HepG2 (cell line): ENCODE measurements at regions not wholly inside any gene's neighbourhood (a gene's known extent, or its start where the extent isn't known, plus 50 kb on each side); places are given as distances from the start of the nearest gene placed in this dataset.

Source experiments
- ATAC-seq: fragments of 200-7000 bp; cut with Tn5 transposase; 3 replicates; pipeline ENCODE4 v1.9.1; 2020; ENCODE audit warnings: mild to moderate bottlenecking, moderate library complexity
- BruUV-seq: library from RNA; stranded (reverse); fragments of 400-500 nt; replicated peaks from 2 replicates; lab custom pipeline; 2021; lab: Mats Ljungman, UMichigan
- CTCF ChIA-PET: fragments of 300-600 bp; formaldehyde crosslinking; extraction: SDS; loops from one replicate; lab custom pipeline; 2021; ENCODE audit warnings: low total read pairs, inconsistent platforms, low intra/inter-chr PET ratio; lab: Yijun Ruan, JAX
- POLR2A ChIA-PET: fragments of 350-600 bp; sonication (Branson Sonifier 250); formaldehyde crosslinking; loops from one replicate; lab custom pipeline; 2020; ENCODE audit warnings: antibody characterized with exemption, inconsistent platforms; lab: Yijun Ruan, JAX
- DNase-seq: peaks from one replicate; pipeline ENCODE4 v3.0.0-alpha.2; 2015; ENCODE audit warnings: low spot score
- FAIRE-seq: peaks from 3 replicates; lab custom pipeline; 2011; peaks lifted over from hg19 to GRCh38; lab: Jason Lieb, UNC
- H2AFZ ChIP-seq: one replicate; pipeline ENCODE4 v1.6.1; 2011; ENCODE audit warnings: low read length, inconsistent platforms
- H3K27ac ChIP-seq: fragments of 300-600 bp; 3 replicates; pipeline ENCODE4 v1.8.0; 2011; ENCODE audit warnings: mixed run types, mild to moderate bottlenecking, mixed read lengths, low read length, inconsistent platforms; ENCODE audit not compliant: insufficient read depth; ENCODE audit errors: extremely low read length
- H3K27me3 ChIP-seq, 2 experiments: fragments of 200-600 bp in 1 of 2; 2 replicates in 1 of 2; 3 replicates in 1 of 2; pipeline versions ENCODE4 v1.6.0 to v1.8.0; 2011; ENCODE audit warnings: low read length in 2 of 2, mild to moderate bottlenecking in 2 of 2, moderate library complexity in 2 of 2, inconsistent platforms in 1 of 2; ENCODE audit not compliant: insufficient read depth in 2 of 2, control insufficient read depth in 1 of 2
- H3K36me3 ChIP-seq, 2 experiments: fragments of 200-600 bp in 1 of 2; replicated peaks in 1 of 2; 2 replicates in 1 of 2; 3 replicates in 1 of 2; pipeline versions ENCODE4 v1.5.1 to v1.8.0; 2011; ENCODE audit warnings: low read length in 2 of 2, inconsistent platforms in 1 of 2; ENCODE audit not compliant: insufficient read depth in 2 of 2, control insufficient read depth in 1 of 2
- H3K4me1 ChIP-seq: 2 replicates; pipeline ENCODE4 v1.5.1; 2012; ENCODE audit warnings: low read length, inconsistent platforms; ENCODE audit not compliant: insufficient read depth
- H3K4me2 ChIP-seq: 2 replicates; pipeline ENCODE4 v1.6.0; 2011; ENCODE audit warnings: low read depth, low read length, inconsistent platforms
- H3K4me3 ChIP-seq, 3 experiments: fragments of 200-600 bp in 1 of 3; sonication (generic), shearing (Covaris generic) in 1 of 3; replicated peaks in 1 of 3; 2 replicates each; pipeline ENCODE4 v1.5.1; 2011 to 2016; ENCODE audit warnings: low read length in 3 of 3, inconsistent platforms in 2 of 3, low read depth in 2 of 3, mild to moderate bottlenecking in 2 of 3, control low read depth in 1 of 3, mixed read lengths in 1 of 3; ENCODE audit not compliant: insufficient read depth in 1 of 3
- H3K79me2 ChIP-seq: one replicate; pipeline ENCODE4 v1.6.1; 2011; ENCODE audit warnings: low read length, inconsistent platforms; ENCODE audit not compliant: insufficient read depth
- H3K9ac ChIP-seq: 2 replicates; pipeline ENCODE4 v1.6.0; 2011; ENCODE audit warnings: mild to moderate bottlenecking, low read depth, low read length, inconsistent platforms; ENCODE audit not compliant: insufficient read depth
- H3K9me3 ChIP-seq: 2 replicates; pipeline ENCODE4 v1.5.1; 2012; ENCODE audit warnings: mild to moderate bottlenecking, low read length
- H4K20me1 ChIP-seq: 2 replicates; pipeline ENCODE4 v1.6.0; 2011; ENCODE audit warnings: inconsistent platforms, mild to moderate bottlenecking, low read length, moderate library complexity; ENCODE audit not compliant: insufficient read depth
- ATF7 ChIP-seq, 2 experiments: fragments of 450-650 bp in 1 of 2; sonication (generic) in 1 of 2; formaldehyde crosslinking in 1 of 2; IDR thresholded peaks; 2 replicates each; pipeline versions ENCODE4 v1.4.0 to v1.6.1; 2016 to 2020; ENCODE audit warnings: antibody characterized with exemption in 1 of 2, mild to moderate bottlenecking in 1 of 2, missing genetic modification reagents in 1 of 2
- HHEX ChIP-seq: IDR thresholded peaks from 2 replicates; pipeline ENCODE4 v1.6.1; 2016; ENCODE audit warnings: control low read depth
- TOPORS ChIP-seq: sonication (generic); formaldehyde crosslinking; IDR thresholded peaks from 2 replicates; pipeline ENCODE4 v1.8.0; 2023; ENCODE audit warnings: mild to moderate bottlenecking, missing genetic modification reagents
- UBTF ChIP-seq: sonication (generic); formaldehyde crosslinking; IDR thresholded peaks from 2 replicates; pipeline ENCODE4 v1.4.0; 2020; ENCODE audit warnings: mild to moderate bottlenecking, missing genetic modification reagents
- ZFP36 ChIP-seq: fragments of 150-350 bp; IDR thresholded peaks from 2 replicates; pipeline ENCODE4 v1.6.1; 2018; ENCODE audit warnings: borderline replicate concordance, low read length, low read depth; ENCODE audit not compliant: partially characterized antibody
- ZNF224 ChIP-seq: sonication (generic); formaldehyde crosslinking; IDR thresholded peaks from 2 replicates; pipeline ENCODE4 v1.5.0; 2020; ENCODE audit warnings: mild to moderate bottlenecking, missing genetic modification reagents
- ZNF563 ChIP-seq: sonication (generic); formaldehyde crosslinking; IDR thresholded peaks from 2 replicates; pipeline ENCODE4 v1.8.0; 2022; ENCODE audit warnings: mild to moderate bottlenecking, moderate library complexity, missing genetic modification reagents
- in situ Hi-C: cut with HindIII; loops from 2 replicates; pipeline ENCODE4 v1.10.0; 2017; ENCODE audit warnings: low pct_unique_long_range_greater_than_20kb; ENCODE audit not compliant: extremely low pct_ligation_motif_present
- intact Hi-C: fragments of 100-400 bp; cut with micrococcal nuclease; formaldehyde crosslinking; loops from one replicate; pipeline ENCODE4 v1.10.0; 2022; ENCODE audit not compliant: unreplicated experiment
- TF ChIP-seq, protein P1 (sequence below): sonication (generic); formaldehyde crosslinking; IDR thresholded peaks from 2 replicates; pipeline ENCODE4 v1.5.1; 2020; ENCODE audit warnings: missing genetic modification reagents, mild to moderate bottlenecking, borderline replicate concordance
- TF ChIP-seq, protein P2 (sequence below): sonication (generic); formaldehyde crosslinking; IDR thresholded peaks from 2 replicates; pipeline ENCODE4 v1.4.0; 2020; ENCODE audit warnings: missing genetic modification reagents, mild to moderate bottlenecking, borderline replicate concordance
- TF ChIP-seq, protein P3 (sequence below): sonication (generic); formaldehyde crosslinking; IDR thresholded peaks from 2 replicates; pipeline ENCODE4 v1.8.1; 2023; ENCODE audit warnings: mild to moderate bottlenecking, inconsistent platforms, moderate library complexity, missing genetic modification reagents, borderline replicate concordance

GRCh38 chr12:90510948-90511347, 444.0 kb downstream of the CCER1 start:
- Histone ChIP-seq H4K20me1 (no peaks in the 10 kb centered on the region), H3K4me2 (no peak overlapping the region), H3K36me3 (no peaks in the 10 kb centered on the region), H3K79me2 (no peaks in the 10 kb centered on the region), H3K27me3 (no peaks in the 10 kb centered on the region), H3K9me3 (peaks cover 14% of the 10 kb centered on the region), H2AFZ (no peak overlapping the region), H3K27ac (no peak overlapping the region), H3K4me3 (no peak overlapping the region), H3K4me1 (no peaks in the 10 kb centered on the region), H3K9ac (no peak overlapping the region)
- no TSS peak for BruUV-seq
- TF ChIP-seq ATF7 (IDR thresholded peaks at IDR 0.05) (0 out of 2 replicates have a peak, but pooled peaks have one; percentile 10), ATF7 (CRISPR knock-in tag; IDR thresholded peaks at IDR 0.05) (no peak)
- TF ChIP-seq, protein P1, sequence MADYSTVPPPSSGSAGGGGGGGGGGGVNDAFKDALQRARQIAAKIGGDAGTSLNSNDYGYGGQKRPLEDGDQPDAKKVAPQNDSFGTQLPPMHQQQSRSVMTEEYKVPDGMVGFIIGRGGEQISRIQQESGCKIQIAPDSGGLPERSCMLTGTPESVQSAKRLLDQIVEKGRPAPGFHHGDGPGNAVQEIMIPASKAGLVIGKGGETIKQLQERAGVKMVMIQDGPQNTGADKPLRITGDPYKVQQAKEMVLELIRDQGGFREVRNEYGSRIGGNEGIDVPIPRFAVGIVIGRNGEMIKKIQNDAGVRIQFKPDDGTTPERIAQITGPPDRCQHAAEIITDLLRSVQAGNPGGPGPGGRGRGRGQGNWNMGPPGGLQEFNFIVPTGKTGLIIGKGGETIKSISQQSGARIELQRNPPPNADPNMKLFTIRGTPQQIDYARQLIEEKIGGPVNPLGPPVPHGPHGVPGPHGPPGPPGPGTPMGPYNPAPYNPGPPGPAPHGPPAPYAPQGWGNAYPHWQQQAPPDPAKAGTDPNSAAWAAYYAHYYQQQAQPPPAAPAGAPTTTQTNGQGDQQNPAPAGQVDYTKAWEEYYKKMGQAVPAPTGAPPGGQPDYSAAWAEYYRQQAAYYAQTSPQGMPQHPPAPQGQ (CRISPR knock-in tag), result no peak
- ChIA-PET CTCF (no interaction called here), POLR2A (no interaction called here)
- ATAC-seq (no peak), DNase-seq (no peak), FAIRE-seq (no peak)
- intact Hi-C loops, result no loop called here
- in situ Hi-C loops, result no loop called here

DNA sequence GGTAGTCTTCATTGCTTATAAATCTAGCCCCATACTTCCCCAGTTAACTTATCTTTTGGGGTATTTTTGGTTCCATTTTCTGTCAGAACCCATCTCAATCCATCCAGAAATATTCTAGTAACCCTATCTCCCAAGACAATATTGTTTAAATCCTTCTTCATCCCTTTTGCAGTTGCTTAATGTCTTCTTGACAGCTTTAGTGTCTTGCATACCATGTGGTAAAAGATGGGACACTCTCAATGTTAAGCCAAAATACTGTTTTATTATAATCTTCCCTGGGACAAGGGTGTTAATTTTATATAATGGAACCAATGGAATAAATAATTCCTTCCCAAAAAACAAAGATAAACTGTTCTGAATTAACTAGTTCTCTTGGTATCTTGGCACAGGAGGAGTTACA, 450.2 kb downstream of the CCER1 start:
- ATAC-seq, result no peak
- DNase-seq, result no peak
- no peak overlapping the region for H3K4me3 ChIP-seq
- no peaks in the 10 kb centered on the region for H3K27me3 ChIP-seq
- ChIA-PET CTCF (no interaction called here), POLR2A (no interaction called here)
- FAIRE-seq, result no peak
- in situ Hi-C loops (no loop called here), intact Hi-C loops (no loop called here)
- no peak overlapping the region for H3K9ac ChIP-seq
- no peaks in the 10 kb centered on the region for H3K36me3 ChIP-seq
- H3K4me1 ChIP-seq, result no peaks in the 10 kb centered on the region
- no peak overlapping the region for H3K4me2 ChIP-seq
- no peaks in the 10 kb centered on the region for H3K79me2 ChIP-seq
- no peak overlapping the region for H2AFZ ChIP-seq
- no peaks in the 10 kb centered on the region for H4K20me1 ChIP-seq
- H3K27ac ChIP-seq, result no peak overlapping the region
- no TSS peak for BruUV-seq
- H3K9me3 ChIP-seq, result peaks cover 14% of the 10 kb centered on the region; the same call in 1 of the 2 replicates
- TF ChIP-seq TOPORS (CRISPR knock-in tag), result no peak
- no peak for TF ChIP-seq ZFP36
- TF ChIP-seq UBTF (CRISPR knock-in tag), result no peak
- TF ChIP-seq, protein P2, sequence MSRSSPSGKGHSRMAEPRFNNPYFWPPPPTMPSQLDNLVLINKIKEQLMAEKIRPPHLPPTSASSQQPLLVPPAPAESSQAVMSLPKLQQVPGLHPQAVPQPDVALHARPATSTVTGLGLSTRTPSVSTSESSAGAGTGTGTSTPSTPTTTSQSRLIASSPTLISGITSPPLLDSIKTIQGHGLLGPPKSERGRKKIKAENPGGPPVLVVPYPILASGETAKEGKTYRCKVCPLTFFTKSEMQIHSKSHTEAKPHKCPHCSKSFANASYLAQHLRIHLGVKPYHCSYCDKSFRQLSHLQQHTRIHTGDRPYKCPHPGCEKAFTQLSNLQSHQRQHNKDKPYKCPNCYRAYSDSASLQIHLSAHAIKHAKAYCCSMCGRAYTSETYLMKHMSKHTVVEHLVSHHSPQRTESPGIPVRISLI (CRISPR knock-in tag), result no peak
- TF ChIP-seq, protein P3, sequence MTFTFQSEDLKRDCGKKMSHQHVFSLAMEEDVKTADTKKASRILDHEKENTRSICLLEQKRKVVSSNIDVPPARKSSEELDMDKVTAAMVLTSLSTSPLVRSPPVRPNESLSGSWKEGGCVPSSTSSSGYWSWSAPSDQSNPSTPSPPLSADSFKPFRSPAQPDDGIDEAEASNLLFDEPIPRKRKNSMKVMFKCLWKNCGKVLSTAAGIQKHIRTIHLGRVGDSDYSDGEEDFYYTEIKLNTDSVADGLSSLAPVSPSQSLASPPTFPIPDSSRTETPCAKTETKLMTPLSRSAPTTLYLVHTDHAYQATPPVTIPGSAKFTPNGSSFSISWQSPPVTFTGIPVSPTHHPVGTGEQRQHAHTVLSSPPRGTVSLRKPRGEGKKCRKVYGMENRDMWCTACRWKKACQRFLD (CRISPR knock-in tag), result no peak
- TF ChIP-seq HHEX (CRISPR knock-in tag), result no peak
- TF ChIP-seq ZNF563 (CRISPR knock-in tag), result no peak
- no peak for TF ChIP-seq ZNF224 (CRISPR knock-in tag)
